Stimulated activated CD4-positive, alpha-beta T cell treated with anti-CD3 and anti-CD28 coated beads, Interleukin-12 subunit alpha, Interleukin-12 subunit beta, amount 100 ng/mL, for 48 hours (primary cell): ENCODE measurements at regions not wholly inside any gene's neighbourhood (a gene's known extent, or its start where the extent isn't known, plus 50 kb on each side); places are given as distances from the start of the nearest gene placed in this dataset.

Experiments used
- DNase-seq, 3 donors: peaks; one replicate each; pipeline ENCODE4 v3.0.0-alpha.2; 2020; ENCODE audit warnings: low read depth in 2 of 3, low spot score in 1 of 3

DNA sequence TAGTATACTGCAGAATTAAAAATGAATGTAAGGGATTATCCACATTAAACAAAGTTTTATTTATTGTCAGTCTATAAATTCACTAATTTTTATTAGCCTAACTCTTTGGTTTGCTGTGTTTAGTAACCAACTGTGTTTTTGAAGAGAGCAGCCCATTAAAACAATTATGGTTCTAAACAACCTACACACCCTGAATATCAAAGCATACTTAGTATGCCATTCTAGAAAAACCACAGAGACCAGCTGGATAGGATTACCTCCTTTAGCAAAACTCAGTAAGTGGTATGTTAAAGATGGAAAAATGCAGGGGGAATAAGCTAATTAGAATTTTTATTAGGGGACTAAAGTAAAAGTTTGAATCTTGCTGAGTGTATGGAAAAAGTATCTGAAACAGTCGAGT lies 1981.7 kb upstream of the NUDT12 start:
- DNase-seq: no peak

DNA sequence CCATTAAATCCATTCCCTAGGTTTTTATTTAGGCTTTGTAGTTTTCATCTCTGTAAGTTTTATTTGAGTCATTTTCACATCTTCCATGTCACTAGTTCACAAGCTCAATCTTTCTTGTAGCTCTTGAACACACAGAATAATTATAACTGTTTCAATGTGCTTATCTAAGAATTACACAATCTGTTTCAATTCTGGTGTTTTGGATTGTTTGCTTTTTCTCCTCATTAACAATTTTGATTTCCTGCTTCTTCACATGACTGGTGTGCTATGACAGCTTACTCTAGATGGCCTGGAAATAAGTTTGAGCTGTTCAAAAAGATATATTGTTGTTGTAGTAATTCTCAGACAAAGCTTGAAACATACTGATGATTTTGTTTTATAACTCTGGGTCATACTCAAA lies 1974.1 kb upstream of the NUDT12 start:
- no peak for DNase-seq

DNA sequence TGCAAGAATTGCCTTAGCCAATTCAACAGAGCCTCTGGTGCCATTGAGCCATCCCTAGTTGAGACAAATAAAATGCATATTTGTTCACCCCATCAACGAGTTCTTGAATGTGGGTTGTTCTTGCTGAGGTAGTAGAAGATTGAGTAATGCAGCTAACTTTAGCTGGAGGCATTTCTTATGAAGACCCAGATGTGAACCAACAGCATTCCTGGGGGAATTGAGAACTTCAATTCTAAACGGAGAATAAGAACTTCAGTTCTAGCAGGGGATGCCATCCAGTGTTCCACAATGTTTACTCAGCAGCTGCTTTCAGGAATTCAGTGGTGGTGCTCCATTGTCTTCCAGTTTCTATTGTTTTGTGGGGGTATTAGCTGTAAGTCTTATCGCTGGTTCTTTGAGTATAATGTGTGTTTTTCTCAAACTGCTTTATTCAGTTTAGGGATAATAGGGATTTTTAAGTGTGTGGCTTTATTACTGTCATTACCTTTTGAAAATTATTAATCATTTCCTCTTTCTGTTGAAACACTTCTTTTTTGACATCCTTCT lies 1968.2 kb upstream of the NUDT12 start:
- no peak for DNase-seq

DNA sequence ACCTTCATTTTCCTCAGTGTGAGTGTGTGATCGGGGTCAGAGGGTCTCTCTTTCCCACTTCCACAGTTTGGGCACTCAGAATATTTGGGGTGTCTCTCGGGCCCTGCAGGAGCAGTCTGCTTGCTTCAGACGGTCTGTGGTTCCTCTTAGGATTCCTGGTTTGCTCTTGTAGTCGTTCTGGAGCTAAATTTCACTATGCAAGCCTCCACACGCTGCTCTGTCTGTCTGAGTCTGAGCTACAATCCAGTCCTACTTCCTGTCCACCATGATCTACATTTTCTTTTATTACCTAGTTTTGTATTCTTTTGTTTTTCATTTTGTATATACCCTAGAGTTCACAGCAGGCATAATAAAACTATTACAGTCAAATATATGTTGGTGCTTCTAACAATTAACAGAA lies 1967.3 kb upstream of the NUDT12 start:
- no peak for DNase-seq

DNA sequence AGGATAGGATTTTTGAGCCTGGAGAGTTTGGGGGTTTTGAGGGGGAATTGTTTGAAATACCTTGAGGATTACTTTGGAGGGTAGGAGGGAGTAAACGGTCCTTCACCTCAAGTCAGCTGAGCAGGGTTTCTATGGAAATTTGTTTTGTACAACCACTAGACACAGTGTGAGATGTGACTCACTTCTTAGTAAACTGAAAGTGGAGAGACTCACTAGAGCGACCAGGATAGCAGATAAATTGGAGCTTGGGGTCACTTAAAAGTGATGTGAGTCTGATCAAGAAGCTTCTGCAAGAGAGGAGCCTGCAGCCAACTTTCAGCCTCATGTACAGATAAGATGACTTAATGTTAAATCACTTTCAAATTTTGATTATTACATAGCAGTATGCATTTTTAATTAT lies 1945.9 kb upstream of the NUDT12 start:
- DNase-seq: no peak

DNA sequence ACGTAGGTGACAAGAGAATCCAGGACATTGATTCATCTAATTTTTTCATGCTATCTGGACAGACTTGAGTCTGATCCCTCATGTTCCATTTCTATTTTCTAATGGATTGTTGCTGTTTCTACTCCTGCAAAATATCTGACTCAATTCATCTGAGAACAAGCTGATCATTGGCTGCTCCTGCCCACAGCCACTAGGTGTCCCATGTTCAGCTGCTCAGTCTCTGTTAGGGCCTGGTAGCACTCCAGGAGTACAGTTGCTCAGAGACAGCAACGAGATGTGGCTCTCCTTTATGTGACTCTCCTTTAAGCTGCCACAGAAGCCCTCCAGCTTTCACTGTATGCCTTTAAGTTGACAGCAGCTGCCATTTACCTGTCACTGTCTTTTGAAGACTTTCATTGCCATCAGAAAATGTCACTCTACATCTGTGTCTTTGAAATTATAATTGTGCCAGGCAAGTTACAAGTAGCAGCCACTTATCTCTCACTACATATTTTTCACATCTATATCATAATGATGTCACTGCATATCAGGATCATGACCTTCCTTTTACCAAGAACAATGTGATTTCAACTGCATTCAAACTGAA lies 1944.2 kb upstream of the NUDT12 start:
- DNase-seq: no peak

DNA sequence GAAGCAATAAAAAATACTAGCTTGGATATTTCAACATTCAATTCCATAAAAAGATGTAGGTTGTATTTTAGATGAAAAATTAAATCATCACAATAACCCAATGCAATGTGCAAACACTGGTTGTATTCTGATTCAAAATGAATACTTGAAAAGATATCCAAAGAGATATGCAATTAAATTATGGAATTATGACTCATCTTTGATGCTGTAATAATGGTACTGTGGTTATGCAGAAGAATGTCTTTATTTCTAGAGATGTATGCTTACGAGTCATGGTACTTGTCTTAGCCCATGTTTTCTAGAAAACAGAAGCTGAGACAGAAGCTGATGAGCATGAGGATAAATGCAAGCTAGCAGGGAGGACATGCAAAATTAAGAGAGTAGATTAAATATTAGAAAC lies 1941.4 kb upstream of the NUDT12 start:
- no peak for DNase-seq

DNA sequence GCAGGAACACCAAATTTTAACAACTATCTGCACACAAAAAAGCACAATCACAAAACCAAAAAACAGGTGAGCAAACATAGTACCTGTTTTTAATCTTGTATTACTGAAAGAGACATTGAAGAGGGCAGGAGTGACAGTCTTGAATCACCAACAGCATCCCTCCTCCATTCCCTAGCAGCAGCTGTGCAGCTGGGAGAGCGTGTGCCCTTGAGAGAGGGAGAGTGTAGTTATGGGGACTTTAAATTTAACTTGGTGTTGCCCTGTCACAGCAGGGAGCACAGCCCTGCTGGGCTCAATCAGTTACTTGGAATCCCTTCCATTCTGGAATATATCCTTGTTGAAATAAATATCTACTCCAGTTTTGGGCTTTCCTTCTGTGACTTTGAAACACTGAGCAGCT lies 1938.7 kb upstream of the NUDT12 start:
- DNase-seq: no peak

DNA sequence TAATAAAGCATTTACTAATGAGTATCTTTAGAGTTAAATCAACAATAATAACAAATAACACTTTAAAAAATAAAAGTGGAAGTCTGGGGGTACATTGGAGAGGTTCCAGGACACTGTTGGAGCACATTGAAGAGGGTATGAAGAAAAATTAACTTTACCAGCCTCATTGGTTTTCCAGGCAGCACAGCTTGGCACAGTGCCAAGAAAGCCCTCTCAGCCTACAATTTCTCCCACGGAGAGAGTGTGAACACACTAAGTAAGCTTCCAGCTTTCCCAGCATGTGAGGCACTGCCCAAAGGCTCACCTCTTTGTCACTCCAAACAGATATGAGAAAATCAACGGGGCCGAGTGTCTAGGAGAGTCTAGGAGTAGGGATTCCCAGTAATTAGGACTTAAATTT lies 1912.8 kb upstream of the NUDT12 start:
- DNase-seq: no peak

DNA sequence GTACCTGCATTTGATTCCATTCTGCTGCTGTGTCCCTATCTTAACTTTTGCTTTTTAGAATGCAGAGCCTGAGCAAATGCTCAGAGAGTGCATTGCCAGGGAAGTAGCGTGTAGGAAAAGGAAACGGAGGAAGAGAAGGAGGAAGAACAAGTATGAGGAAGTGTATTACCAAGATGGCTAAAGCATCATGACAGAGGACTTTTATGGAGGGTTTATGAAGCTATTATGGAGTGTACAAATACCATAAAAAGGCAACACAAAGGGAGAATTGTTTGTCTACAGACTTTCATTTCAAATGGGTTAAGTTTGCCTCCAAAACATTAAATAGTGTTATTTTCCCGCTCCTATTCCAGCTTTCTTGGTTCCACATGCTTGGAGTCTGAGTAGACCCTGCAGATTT lies 1899.8 kb upstream of the NUDT12 start:
- DNase-seq: no peak

DNA sequence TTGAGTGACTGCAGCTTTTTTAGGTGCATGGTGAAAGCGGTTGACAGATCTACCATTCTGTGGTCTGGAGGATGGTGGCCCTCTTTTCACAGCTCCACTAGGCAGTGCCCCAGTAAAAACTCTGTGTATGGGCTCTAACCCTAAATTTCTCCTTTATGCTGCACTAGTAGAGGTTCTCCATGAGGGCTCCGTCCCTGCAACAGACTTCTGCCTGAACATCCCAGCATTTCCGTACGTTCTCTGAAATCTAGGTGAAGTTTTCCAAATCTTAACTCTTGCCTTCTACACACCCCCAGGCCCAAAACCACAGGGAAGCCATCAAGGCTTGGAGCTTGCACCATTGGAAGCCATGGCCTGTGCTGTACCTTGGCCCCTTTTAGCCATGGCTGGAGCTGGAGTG lies 1898.1 kb upstream of the NUDT12 start:
- DNase-seq: no peak

DNA sequence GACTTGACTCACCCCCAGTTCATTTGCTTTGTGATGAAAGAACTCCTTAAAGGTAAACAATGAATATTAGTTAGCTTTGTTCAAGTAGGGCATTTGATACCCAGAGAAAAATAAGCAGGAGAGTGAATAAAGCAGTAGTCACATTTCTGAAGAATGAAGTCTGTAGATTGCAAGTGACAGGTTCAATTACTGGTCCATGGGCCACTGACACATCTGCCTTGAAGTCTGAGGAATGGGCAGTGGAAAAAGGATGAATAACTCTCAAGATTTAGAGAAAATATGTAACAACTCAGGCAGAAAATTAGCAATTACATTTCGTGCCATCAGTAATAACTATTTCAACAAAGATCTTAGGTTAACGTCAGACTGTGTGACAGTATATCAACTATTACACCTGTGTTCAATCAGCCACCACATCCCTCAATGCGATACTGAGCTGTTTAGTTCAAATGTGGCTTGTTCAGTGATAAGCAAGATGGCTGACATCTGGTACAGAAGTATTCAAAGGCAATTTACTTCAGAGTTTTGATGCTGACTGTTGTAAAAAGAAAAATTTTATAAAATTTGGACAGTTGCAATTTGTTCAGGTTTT lies 1890.7 kb upstream of the NUDT12 start:
- DNase-seq: no peak

DNA sequence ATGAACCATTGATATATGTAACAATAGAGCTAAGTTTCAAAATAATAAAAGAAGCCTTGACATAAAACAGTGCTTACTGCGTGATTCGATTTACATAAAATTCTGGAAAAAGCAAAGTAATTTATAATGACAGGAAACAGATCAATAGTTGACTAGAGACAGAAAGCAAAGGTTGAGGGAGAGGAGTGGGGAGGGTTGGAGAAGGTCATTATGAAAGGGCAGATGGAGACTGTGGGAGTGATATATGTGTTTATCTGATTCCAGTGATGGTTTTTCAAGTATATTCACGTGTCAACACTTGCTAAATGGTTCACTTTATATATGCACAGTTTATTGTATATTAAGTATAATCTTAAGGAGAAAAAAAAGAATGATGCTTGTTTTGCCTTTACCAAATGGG lies 1885.7 kb upstream of the NUDT12 start:
- no peak for DNase-seq

DNA sequence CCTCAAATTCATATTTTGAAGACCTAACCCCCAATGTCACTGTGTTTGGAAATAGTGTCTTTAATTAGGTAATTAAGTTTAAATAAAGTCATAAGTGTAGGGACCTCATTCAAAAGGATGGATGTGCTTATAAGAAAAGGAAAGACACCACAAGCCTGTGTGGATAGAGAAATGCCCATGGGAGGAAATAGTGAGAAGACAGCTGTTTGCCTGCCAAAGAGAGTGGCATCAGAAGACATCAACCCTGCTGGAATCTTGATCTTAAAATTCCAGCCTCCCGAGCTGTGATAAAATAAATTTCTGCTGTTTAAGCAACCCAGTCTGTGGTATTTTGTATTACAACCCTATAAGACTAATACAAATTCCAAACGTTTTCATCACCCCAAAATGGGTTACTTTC lies 1867.9 kb upstream of the NUDT12 start:
- no peak for DNase-seq

DNA sequence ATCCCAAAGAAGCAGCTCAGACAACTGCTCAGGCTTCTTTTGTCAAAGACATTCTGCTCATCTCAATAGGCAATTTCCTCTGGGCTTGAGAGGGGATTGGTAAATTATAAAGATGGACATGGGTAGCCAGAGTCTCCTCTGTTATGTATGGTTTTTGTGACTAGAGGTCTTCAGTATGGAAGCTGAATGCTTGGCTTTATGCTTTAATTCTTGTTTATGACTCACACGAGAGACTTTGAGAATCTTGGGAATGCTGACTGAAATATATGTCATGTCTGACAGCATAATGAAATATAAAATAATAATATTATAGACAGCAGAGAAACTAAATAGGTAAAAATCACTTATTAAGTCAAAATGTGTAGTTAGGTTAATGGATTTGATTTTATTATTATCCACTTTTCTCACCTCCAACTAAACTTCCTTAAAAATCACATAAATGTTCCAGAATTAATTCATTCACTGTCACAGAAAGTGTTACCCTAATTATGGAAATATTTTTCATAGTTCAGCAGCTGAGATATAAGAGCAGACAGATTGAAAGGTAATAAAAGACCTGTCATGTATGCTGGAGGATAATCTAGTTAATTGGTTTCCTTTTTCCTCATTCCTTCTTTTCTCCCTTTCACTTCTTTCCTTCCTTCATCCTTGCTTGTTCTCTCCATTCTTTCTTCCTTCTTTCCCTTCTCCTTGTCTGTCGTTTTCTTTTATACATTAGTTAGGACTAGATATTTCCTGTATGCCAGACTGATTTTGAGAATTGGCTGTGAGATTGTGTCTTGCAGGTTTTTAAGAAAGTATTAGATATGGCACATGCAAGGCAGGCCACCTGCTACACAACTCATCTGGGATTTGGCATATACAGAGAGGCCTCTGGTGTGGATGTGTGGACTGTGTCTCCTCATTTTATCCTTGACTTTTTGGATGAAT lies 1866.1 kb upstream of the NUDT12 start:
- no peak for DNase-seq

DNA sequence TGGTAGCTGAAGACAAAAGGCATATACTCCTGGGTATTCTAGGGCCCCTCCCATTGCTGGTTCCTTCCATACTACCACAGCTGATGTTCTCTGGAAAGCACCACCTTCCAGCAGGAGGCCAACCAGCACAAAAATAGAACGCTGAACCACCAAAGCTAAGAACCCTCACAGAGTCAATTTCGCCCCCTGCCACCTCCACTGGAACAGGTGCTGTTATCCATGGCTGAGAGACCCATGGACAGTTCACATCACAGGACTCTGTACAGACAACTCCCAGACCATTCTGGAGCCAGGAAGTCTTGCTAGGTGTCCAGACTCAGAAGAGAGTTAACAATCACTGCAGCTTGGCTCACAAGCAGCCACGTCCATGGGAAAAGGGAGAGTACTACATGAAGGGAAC lies 1851.5 kb upstream of the NUDT12 start:
- DNase-seq: no peak

DNA sequence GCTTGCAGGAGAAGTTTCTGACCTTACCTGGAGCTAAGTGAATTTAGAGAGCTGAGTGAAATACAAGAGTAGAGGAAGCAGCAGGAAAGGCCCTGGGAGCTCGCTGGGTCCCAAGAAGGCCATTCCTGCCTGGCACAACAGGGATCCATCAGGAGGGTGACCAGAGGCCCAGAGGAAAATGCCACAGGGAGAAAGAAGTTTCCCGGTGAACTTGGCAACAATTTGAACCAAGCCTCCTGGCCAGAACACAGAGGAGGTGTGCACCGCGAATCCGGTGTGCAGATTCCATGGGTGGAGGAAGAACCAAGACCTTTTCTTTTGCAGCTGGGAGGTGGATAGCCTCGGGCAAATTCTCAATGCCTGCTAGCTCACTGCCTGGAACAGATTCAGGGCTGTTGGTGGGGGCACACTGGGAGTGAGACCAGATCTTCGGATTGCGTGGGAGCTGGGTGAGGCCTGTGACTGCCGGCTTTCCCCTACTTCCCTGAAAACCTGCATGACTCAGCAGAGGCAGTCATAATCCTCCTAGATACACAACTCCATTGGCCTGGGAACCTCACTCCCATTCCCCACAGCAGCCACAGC lies 1850.9 kb upstream of the NUDT12 start:
- no peak for DNase-seq

DNA sequence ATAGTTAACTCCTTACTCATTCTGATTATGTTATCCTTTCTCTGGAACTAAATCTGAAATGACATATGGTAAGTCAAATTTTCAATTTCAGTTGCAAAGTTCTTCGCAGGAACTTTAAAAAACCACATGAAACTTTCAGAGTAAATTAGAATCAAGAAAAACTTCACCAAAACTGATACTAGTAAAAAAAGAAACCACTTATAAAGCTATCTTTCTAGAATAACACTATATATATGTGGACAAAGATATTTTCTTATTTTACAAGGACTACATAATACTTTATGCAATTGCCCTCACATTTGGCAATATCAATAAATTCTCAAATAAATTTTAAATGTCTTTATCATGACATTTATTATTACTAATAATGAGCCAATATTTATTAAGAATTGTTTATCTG lies 1847.1 kb upstream of the NUDT12 start:
- no peak for DNase-seq

DNA sequence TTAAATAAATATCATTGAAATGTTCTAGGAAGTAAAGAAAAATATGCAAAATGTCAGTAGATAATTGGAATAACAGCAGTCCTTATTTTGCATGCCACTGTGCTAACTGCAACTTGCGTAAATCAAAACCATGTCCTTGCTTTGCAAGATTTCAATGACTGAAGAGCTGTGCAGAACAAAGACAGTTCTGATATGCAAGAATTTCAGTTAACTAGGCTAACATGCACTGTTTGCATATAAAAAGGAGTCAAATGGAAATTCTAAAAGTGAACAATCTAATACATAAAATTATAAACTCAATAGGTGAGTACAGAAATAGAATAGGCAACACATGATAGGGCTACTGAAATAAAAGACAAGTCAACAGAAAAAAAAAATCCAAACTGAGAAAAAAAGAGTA lies 1844.6 kb upstream of the NUDT12 start:
- DNase-seq: no peak

DNA sequence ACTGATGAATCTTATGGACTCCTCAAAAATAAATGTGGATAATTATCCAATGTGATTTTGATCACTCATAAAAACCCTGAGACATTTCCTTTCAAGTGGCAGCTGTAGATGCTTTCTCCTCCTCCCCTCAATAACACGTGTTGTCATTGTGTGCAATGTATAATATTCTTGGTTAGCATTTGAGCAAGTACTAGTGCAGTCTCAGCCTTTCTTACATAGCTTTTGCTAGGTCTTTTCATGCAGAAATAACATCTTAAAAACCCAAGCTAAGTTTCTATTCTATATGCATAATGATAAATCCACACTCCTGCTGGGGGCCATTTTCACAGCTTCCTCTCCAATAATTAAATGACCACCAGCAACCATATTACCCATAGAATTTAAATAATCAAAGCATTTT lies 1835.2 kb upstream of the NUDT12 start:
- DNase-seq: no peak

DNA sequence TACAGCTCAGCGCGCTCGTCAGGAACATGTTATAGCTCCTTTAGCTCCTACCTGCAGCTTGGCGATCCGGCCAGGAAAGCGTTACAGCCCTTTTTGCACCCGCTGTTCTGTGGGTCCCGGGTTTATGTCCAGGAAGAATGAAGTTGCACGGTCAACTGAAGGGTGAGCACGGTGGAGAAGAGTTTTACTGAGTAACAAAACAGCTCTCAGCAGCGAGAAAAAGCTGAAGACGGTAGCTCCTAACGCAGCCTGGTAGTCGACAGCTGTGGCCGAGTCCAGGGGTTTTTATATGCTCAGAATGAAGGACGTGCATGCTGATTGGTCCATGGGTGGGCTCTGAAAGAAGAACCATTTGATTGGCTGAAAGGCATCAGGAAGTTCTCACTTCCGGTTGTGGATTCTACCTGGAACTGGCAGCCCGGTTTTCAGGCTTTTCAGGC lies 1830.1 kb upstream of the NUDT12 start:
- DNase-seq: no peak
